Effector CD8-positive, alpha-beta T cell (primary cell): ENCODE measurements at regions not wholly inside any gene's neighbourhood (a gene's known extent, or its start where the extent isn't known, plus 50 kb on each side); places are given as distances from the start of the nearest gene placed in this dataset.

Experiments
- DNase-seq: peaks from one replicate; lab custom pipeline; 2025; lab: John Stamatoyannopoulos, UW

GRCh38 chr22:49051491-49052022 lies 776.1 kb downstream of the BRD1 start:
- no peak for DNase-seq

- no peak for DNase-seq
Observed at GRCh38 chr22:49049691-49050090, 778.0 kb downstream of the BRD1 start.

GRCh38 chr22:49048591-49048990 lies 779.1 kb downstream of the BRD1 start:
- DNase-seq, result no peak

GRCh38 chr22:49047447-49047846 lies 780.2 kb downstream of the BRD1 start:
- no peak for DNase-seq

GRCh38 chr22:49046546-49047361 lies 780.9 kb downstream of the BRD1 start:
- DNase-seq, result no peak

- DNase-seq, result no peak
Observed at GRCh38 chr22:49046000-49046545, 781.6 kb downstream of the BRD1 start.

- no peak for DNase-seq
Observed at GRCh38 chr22:49045276-49045675, 782.4 kb downstream of the BRD1 start.

- no peak for DNase-seq
Observed at GRCh38 chr22:49044776-49045175, 782.9 kb downstream of the BRD1 start.

GRCh38 chr22:49044091-49044490 lies 783.6 kb downstream of the BRD1 start:
- no peak for DNase-seq

- DNase-seq, result no peak
Observed at GRCh38 chr22:49042877-49043859, 784.5 kb downstream of the BRD1 start.

GRCh38 chr22:49042066-49042465 lies 785.6 kb downstream of the BRD1 start:
- DNase-seq, result no peak

- no peak for DNase-seq
Observed at GRCh38 chr22:49040754-49041467, 786.8 kb downstream of the BRD1 start.

GRCh38 chr22:49040111-49040510 lies 787.6 kb downstream of the BRD1 start:
- DNase-seq, result no peak

- no peak for DNase-seq
Observed at GRCh38 chr22:49039625-49040024, 788.0 kb downstream of the BRD1 start.

GRCh38 chr22:49037701-49038245 lies 789.9 kb downstream of the BRD1 start:
- no peak for DNase-seq

GRCh38 chr22:49036513-49036912 lies 791.2 kb downstream of the BRD1 start:
- DNase-seq, result no peak

GRCh38 chr22:49035818-49036457 lies 791.7 kb downstream of the BRD1 start:
- DNase-seq, result no peak

GRCh38 chr22:49034836-49035817 lies 792.5 kb downstream of the BRD1 start:
- DNase-seq, result no peak

- DNase-seq, result no peak
Observed at GRCh38 chr22:49033616-49034015, 794.1 kb downstream of the BRD1 start.

GRCh38 chr22:49032821-49033220 lies 794.9 kb downstream of the BRD1 start:
- DNase-seq, result no peak
